Testis (tissue), 2 donors: ENCODE measurements at regions not wholly inside any gene's neighbourhood (a gene's known extent, or its start where the extent isn't known, plus 50 kb on each side); places are given as distances from the start of the nearest gene placed in this dataset.

Experiments used
- POLR2A ChIP-seq: fragments of 450-650 bp; IDR thresholded peaks from one replicate; pipeline ENCODE4 v1.6.1; 2017; ENCODE audit warnings: antibody characterized with exemption, mild to moderate bottlenecking, moderate library complexity
- TF ChIP-seq, protein P1 (sequence below), 3 experiments: fragments of 450-650 bp in 2 of 3; fragments of 200-600 bp in 1 of 3; sonication (generic) in 1 of 3; IDR thresholded peaks; one replicate each; pipeline ENCODE4 v1.5.1; 2016 to 2019; ENCODE audit warnings: antibody characterized with exemption in 3 of 3, mild to moderate bottlenecking in 2 of 3, moderate library complexity in 1 of 3

DNA sequence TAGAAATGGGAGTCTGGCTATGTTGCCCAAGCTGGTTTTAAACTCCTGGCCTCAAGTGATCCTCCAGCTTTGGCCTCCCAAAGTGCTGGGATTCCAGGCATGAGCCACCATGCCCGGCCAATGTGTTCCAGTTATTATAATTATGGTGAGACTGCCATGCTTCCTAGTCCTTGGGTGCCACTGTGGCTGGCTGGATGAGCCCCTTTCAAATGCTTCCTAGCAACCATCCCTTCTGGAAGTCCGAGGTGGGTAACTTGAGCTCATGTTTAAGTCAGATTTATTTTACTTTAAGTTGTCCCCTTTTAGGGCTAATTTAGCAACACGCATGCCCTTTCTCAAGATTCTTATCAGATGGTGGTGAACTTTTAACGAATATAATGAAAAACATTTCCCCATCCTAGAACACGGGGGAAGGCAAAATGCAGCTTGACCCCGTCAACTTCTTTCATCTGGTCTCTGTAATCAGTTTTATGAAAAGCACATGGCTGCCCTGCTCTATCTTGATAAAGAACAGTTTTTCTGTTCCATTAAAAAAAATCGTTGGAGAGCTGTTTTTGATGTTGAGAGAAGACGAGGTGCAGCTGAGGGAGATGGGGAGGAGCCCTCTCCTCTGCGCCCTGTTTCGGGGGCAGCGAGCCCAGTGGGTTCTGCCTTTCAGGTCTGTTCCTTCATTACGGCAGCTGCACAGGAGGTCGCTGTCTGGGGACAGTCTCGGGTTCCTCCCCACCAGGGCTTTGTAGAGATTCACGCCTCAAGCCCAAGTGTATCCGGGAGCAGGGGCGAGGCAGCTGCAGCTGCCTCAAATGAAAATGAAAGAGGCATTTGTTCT, 61.0 kb upstream of the MKI67 start:
- TF ChIP-seq, protein P1, sequence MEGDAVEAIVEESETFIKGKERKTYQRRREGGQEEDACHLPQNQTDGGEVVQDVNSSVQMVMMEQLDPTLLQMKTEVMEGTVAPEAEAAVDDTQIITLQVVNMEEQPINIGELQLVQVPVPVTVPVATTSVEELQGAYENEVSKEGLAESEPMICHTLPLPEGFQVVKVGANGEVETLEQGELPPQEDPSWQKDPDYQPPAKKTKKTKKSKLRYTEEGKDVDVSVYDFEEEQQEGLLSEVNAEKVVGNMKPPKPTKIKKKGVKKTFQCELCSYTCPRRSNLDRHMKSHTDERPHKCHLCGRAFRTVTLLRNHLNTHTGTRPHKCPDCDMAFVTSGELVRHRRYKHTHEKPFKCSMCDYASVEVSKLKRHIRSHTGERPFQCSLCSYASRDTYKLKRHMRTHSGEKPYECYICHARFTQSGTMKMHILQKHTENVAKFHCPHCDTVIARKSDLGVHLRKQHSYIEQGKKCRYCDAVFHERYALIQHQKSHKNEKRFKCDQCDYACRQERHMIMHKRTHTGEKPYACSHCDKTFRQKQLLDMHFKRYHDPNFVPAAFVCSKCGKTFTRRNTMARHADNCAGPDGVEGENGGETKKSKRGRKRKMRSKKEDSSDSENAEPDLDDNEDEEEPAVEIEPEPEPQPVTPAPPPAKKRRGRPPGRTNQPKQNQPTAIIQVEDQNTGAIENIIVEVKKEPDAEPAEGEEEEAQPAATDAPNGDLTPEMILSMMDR (IDR thresholded peaks at IDR 0.05): no peak
- no peak for TF ChIP-seq POLR2A
